Mesodermal cell (in vitro differentiated cells): ENCODE measurements at regions not wholly inside any gene's neighbourhood (a gene's known extent, or its start where the extent isn't known, plus 50 kb on each side); places are given as distances from the start of the nearest gene placed in this dataset.

ENCODE experiments used
- H3K27ac ChIP-seq: 2 replicates; pipeline ENCODE4 v1.7.0; 2013; ENCODE audit warnings: mild to moderate bottlenecking, low read depth, low read length, moderate library complexity; ENCODE audit not compliant: severe bottlenecking
- H3K36me3 ChIP-seq: 2 replicates; pipeline ENCODE4 v1.7.1; 2013; ENCODE audit warnings: mild to moderate bottlenecking, low read length, moderate library complexity; ENCODE audit not compliant: control insufficient read depth, insufficient read depth
- H3K4me1 ChIP-seq: one replicate; pipeline ENCODE4 v1.7.1; 2013; ENCODE audit warnings: mild to moderate bottlenecking, low read length; ENCODE audit not compliant: insufficient read depth, control insufficient read depth, poor library complexity, severe bottlenecking
- H3K4me3 ChIP-seq: 2 replicates; pipeline ENCODE4 v1.7.0; 2013; ENCODE audit warnings: low read length, control low read depth, mild to moderate bottlenecking; ENCODE audit not compliant: insufficient read depth, poor library complexity, severe bottlenecking; ENCODE audit errors: extremely low read depth
- H3K9me3 ChIP-seq: 2 replicates; pipeline ENCODE4 v1.7.1; 2013; ENCODE audit warnings: mild to moderate bottlenecking, low read length, moderate library complexity; ENCODE audit not compliant: control insufficient read depth
- WGBS, 2 experiments: methylation state at CpG; one replicate each; pipeline ENCODE4 v1.1.5; 2013; ENCODE audit warnings: missing lambda C conversion rate in 2 of 2; ENCODE audit not compliant: insufficient coverage in 2 of 2; 5-methylcytosine and 5-hydroxymethylcytosine counted together

GRCh38 chr20:60974022-60974421 lies 278.0 kb upstream of the CDH4 start:
- H3K4me3 ChIP-seq, result no peak overlapping the region
- 85 to 89% methylated on average over 3 to 7 of the region's 10 CpGs for WGBS, 2 experiments
- no peaks in the 10 kb centered on the region for H3K4me1 ChIP-seq
- no peak overlapping the region for H3K27ac ChIP-seq
- H3K36me3 ChIP-seq, result no peaks in the 10 kb centered on the region
- H3K9me3 ChIP-seq, result no peaks in the 10 kb centered on the region

GRCh38 chr20:60974441-60974945 lies 277.6 kb upstream of the CDH4 start:
- WGBS, 2 experiments, result 90 to 93% methylated on average over 6 to 8 of the region's 9 CpGs

GRCh38 chr20:60976139-60976538 lies 275.9 kb upstream of the CDH4 start:
- Histone ChIP-seq H3K27ac (no peak overlapping the region), H3K36me3 (no peaks in the 10 kb centered on the region), H3K4me3 (no peak overlapping the region), H3K9me3 (no peaks in the 10 kb centered on the region), H3K4me1 (no peaks in the 10 kb centered on the region)
- WGBS, 2 experiments, result 88 to 89% methylated on average over 15 of the region's 15 CpGs

More at GRCh38 chr20:60974441-60974945, 277.6 kb upstream of the CDH4 start:
- Histone ChIP-seq H3K36me3 (no peaks in the 10 kb centered on the region), H3K4me3 (no peak overlapping the region), H3K9me3 (no peaks in the 10 kb centered on the region), H3K27ac (no peak overlapping the region), H3K4me1 (no peaks in the 10 kb centered on the region)

GRCh38 chr20:60976913-60977312 lies 275.1 kb upstream of the CDH4 start:
- Histone ChIP-seq H3K4me3 (no peak overlapping the region), H3K27ac (no peak overlapping the region), H3K4me1 (no peaks in the 10 kb centered on the region), H3K36me3 (no peaks in the 10 kb centered on the region), H3K9me3 (no peaks in the 10 kb centered on the region)
- WGBS, 2 experiments, result 61 to 74% methylated on average over 3 of the region's 4 CpGs

GRCh38 chr20:60977901-60978300 lies 274.2 kb upstream of the CDH4 start:
- H3K9me3 ChIP-seq, result no peaks in the 10 kb centered on the region
- 97 to 100% methylated on average over 5 to 6 of the region's 7 CpGs for WGBS, 2 experiments
- H3K27ac ChIP-seq, result no peak overlapping the region

GRCh38 chr20:60984666-60985065 lies 267.4 kb upstream of the CDH4 start:
- 82 to 83% methylated on average over 7 of the region's 7 CpGs for WGBS, 2 experiments
- no peak overlapping the region for H3K4me3 ChIP-seq
- H3K36me3 ChIP-seq, result no peaks in the 10 kb centered on the region
- H3K4me1 ChIP-seq, result no peaks in the 10 kb centered on the region
- no peak overlapping the region for H3K27ac ChIP-seq
- no peaks in the 10 kb centered on the region for H3K9me3 ChIP-seq

More at GRCh38 chr20:60977901-60978300, 274.2 kb upstream of the CDH4 start:
- Histone ChIP-seq H3K36me3 (no peaks in the 10 kb centered on the region), H3K4me3 (no peak overlapping the region), H3K4me1 (no peaks in the 10 kb centered on the region)

GRCh38 chr20:60986506-60987156 lies 265.4 kb upstream of the CDH4 start:
- Histone ChIP-seq H3K4me3 (no peak overlapping the region), H3K9me3 (no peaks in the 10 kb centered on the region), H3K4me1 (no peaks in the 10 kb centered on the region), H3K36me3 (no peaks in the 10 kb centered on the region), H3K27ac (no peak overlapping the region)
- 84 to 85% methylated on average over 10 to 11 of the region's 12 CpGs for WGBS, 2 experiments

- 60 to 78% methylated on average over 6 to 10 of the region's 10 CpGs for WGBS, 2 experiments
- no peaks in the 10 kb centered on the region for H3K36me3 ChIP-seq
- H3K27ac ChIP-seq, result no peak overlapping the region
- no peaks in the 10 kb centered on the region for H3K4me1 ChIP-seq
- H3K9me3 ChIP-seq, result no peaks in the 10 kb centered on the region
- no peak overlapping the region for H3K4me3 ChIP-seq
Observed at GRCh38 chr20:60990061-60990460, 262.0 kb upstream of the CDH4 start.

DNA sequence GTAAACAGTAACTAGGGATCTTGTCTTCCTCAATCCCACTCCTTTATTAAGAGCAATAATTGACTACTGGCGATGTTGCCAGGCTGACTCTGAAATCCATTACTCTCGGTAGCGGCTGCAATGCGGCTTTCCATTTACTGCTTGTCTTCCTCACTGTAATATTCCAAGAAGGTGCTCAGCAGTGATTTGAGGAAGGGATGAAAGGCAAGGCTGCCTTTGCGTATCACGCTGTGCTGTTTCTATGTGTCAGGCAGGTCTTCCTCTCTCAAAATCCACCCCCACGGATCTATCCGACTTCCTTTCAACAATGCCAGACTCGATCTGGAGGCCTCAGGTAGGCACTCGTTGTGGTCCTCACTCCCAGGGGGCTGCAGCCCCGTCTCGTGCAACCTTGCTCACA lies 261.4 kb upstream of the CDH4 start:
- no peak overlapping the region for H3K4me3 ChIP-seq
- no peaks in the 10 kb centered on the region for H3K36me3 ChIP-seq
- no peaks in the 10 kb centered on the region for H3K9me3 ChIP-seq
- H3K4me1 ChIP-seq, result no peaks in the 10 kb centered on the region
- H3K27ac ChIP-seq, result no peak overlapping the region
- WGBS, 2 experiments, result 86 to 94% methylated on average over 8 to 9 of the region's 12 CpGs

DNA sequence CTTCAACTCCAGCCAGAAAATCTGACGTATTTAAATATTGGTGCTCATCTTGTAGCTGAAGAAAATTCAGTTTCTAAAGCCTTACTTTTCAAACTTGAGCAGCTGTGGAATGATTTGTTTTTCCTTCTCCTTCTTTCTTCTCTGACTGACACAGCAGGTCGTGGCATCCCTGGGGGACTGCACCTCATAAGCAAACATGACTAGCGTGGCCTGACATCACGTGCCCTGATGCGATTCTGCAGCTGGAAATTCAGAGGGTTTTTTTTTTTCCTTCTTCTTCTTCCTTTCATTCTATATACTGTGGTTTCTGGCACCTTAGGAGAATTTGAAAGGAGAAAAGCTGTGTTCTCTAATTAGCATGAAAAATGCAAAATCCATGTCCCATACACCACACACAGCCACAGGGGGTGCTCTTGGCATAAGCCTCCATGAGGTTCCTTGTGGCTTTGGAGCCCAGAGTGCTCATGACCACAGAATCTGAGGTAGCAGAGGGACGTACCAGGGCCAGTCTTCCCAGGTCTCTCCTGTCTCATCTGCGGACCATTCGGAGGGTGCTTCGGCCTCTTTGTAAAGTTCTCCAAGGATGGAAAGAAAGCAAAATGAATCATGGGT lies 258.5 kb upstream of the CDH4 start:
- WGBS, 2 experiments, result 78 to 87% methylated on average over 3 to 6 of the region's 9 CpGs
- H3K9me3 ChIP-seq, result no peaks in the 10 kb centered on the region
- H3K36me3 ChIP-seq, result no peaks in the 10 kb centered on the region
- no peak overlapping the region for H3K4me3 ChIP-seq
- no peak overlapping the region for H3K27ac ChIP-seq
- no peaks in the 10 kb centered on the region for H3K4me1 ChIP-seq

- H3K9me3 ChIP-seq, result no peaks in the 10 kb centered on the region
- no peaks in the 10 kb centered on the region for H3K4me1 ChIP-seq
- 93 to 100% methylated on average over 3 of the region's 5 CpGs for WGBS, 2 experiments
- H3K36me3 ChIP-seq, result no peaks in the 10 kb centered on the region
- H3K4me3 ChIP-seq, result no peak overlapping the region
- no peak overlapping the region for H3K27ac ChIP-seq
Observed at GRCh38 chr20:60999250-60999649, 252.8 kb upstream of the CDH4 start.
